Karpas-422 (cell line): ENCODE measurements at regions not wholly inside any gene's neighbourhood (a gene's known extent, or its start where the extent isn't known, plus 50 kb on each side); places are given as distances from the start of the nearest gene placed in this dataset.
A peak's percentile ranks its signal among the peaks of the same experiment; 100 is the strongest.

Experiments used
- DNase-seq: peaks from one replicate; pipeline ENCODE4 v3.0.0-alpha.2; 2015
- H2AFZ ChIP-seq: fragments of 200-600 bp; sonication (generic); 2 replicates; pipeline ENCODE4 v1.6.1; 2014; ENCODE audit warnings: antibody characterized with exemption, low read length, mixed read lengths
- H3K27ac ChIP-seq: fragments of 200-600 bp; sonication (generic); 2 replicates; pipeline ENCODE4 v1.5.1; 2014; ENCODE audit warnings: mild to moderate bottlenecking, low read length, moderate library complexity
- H3K27me3 ChIP-seq: fragments of 200-600 bp; sonication (generic); 2 replicates; pipeline ENCODE4 v1.6.1; 2014; ENCODE audit warnings: low read length, mixed read lengths
- H3K36me3 ChIP-seq: fragments of 200-600 bp; sonication (generic); 2 replicates; pipeline ENCODE4 v1.6.1; 2014; ENCODE audit warnings: low read length, mixed read lengths; ENCODE audit not compliant: insufficient read depth
- H3K4me1 ChIP-seq: fragments of 200-600 bp; sonication (generic); 2 replicates; pipeline ENCODE4 v1.6.1; 2014; ENCODE audit warnings: mild to moderate bottlenecking, low read length, mixed read lengths
- H3K4me2 ChIP-seq: fragments of 200-600 bp; sonication (generic); 2 replicates; pipeline ENCODE4 v1.6.1; 2014; ENCODE audit warnings: low read length, low read depth, mild to moderate bottlenecking; ENCODE audit not compliant: poor library complexity, severe bottlenecking
- H3K4me3 ChIP-seq: fragments of 200-600 bp; sonication (generic); 2 replicates; pipeline ENCODE4 v1.5.1; 2014; ENCODE audit warnings: mild to moderate bottlenecking, antibody characterized with exemption, low read length, mixed read lengths
- H3K79me2 ChIP-seq: fragments of 200-600 bp; sonication (generic); 2 replicates; pipeline ENCODE4 v1.6.1; 2014; ENCODE audit warnings: mild to moderate bottlenecking, low read length, mixed read lengths
- H3K9ac ChIP-seq: fragments of 200-600 bp; sonication (generic); 2 replicates; pipeline ENCODE4 v1.6.0; 2014; ENCODE audit warnings: low read length
- H3K9me2 ChIP-seq: fragments of 200-600 bp; sonication (generic), shearing (Covaris generic); replicated peaks from 2 replicates; pipeline ENCODE4 v1.6.0; 2014; ENCODE audit warnings: mild to moderate bottlenecking, low read length, moderate library complexity; ENCODE audit not compliant: insufficient read depth
- H3K9me3 ChIP-seq: fragments of 300-700, 200-600 bp; sonication (generic); 2 replicates; pipeline ENCODE4 v1.6.1; 2014; ENCODE audit warnings: low read length, mixed read lengths
- H4K20me1 ChIP-seq: fragments of 200-600 bp; sonication (generic); 2 replicates; pipeline ENCODE4 v1.6.1; 2014; ENCODE audit warnings: mild to moderate bottlenecking, antibody characterized with exemption, low read length, low read depth; ENCODE audit not compliant: insufficient read depth

DNA sequence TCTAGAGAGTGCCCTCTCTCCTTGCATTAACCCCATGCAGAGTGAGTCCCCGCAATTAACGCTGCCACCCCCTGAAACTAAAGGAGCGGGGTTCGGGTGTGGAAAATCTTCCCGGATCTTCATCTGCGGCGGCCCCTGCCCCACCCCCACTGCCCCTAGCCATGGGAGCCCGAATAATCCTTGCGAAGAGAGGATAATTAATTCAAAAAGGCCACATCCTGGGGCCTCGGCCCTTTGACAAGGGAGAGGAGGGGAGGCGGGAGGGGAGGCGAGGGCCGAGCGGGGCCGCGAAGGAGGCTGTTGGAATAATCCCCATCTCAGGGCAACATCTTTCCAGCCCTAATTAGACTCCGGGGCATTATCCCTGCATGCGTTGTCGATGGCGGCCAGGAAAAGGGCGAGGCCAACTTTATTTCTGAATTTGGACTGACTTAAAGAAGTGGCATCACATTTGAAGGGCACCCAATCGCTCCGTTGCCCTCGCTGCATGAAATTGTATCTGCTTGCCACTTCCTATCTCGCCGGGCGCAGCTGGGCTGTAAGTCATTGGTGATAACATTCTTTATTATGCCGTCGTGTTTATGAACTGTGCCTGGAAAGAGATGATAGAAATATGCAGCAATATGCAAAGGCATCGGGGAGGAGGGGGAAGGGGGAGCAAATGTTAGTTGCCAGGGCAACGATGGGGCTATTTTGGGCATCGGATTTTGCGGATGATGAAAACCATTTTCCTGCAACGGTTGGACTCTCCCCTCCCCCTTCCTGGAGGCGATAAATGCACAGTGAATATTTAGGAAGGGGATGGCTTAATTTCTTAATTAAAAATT is 387.1 kb upstream of the TNRC6C start:
- Histone ChIP-seq H3K36me3 (no peaks in the 10 kb centered on the region), H3K4me2 (no peak overlapping the region), H3K9me3 (no peaks in the 10 kb centered on the region), H3K4me1 (no peaks in the 10 kb centered on the region), H3K9me2 (no peaks in the 10 kb centered on the region), H3K9ac (no peak overlapping the region), H4K20me1 (no peaks in the 10 kb centered on the region), H3K27me3 (no peaks in the 10 kb centered on the region), H3K79me2 (no peaks in the 10 kb centered on the region), H3K4me3 (no peak overlapping the region), H2AFZ (no peak overlapping the region), H3K27ac (no peak overlapping the region)
- no peak for DNase-seq

DNA sequence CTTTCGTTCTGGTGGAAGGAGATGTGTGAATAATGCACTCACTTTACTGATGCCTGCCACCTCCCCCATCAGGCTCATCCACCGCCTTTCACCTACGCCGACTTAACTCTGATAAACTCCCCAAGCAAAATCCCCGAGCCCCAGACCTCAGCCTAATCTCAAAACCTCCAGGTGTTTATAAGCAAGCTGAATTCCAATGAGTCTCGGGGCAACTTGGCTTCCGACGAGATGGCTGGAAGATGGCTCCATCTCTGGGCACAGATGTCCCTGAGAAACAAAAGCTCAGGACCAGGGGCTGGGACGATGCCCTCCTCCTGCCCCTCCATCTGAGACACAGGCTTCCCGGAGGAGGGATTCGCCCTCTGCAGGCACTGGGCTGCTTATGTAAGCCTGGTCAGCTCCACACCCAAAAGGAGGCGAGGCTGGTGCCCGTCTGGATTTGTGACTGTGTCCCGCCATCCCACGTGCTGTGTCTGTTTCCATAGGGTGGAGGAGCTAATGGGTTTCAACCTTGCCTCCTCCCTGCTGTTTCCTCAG is 386.4 kb upstream of the TNRC6C start:
- no peaks in the 10 kb centered on the region for H3K79me2 ChIP-seq
- H3K9me3 ChIP-seq, result no peaks in the 10 kb centered on the region
- no peak overlapping the region for H3K9ac ChIP-seq
- no peaks in the 10 kb centered on the region for H4K20me1 ChIP-seq
- no peak for DNase-seq
- no peaks in the 10 kb centered on the region for H3K9me2 ChIP-seq
- H3K27me3 ChIP-seq, result no peaks in the 10 kb centered on the region
- no peaks in the 10 kb centered on the region for H3K4me1 ChIP-seq
- H2AFZ ChIP-seq, result no peak overlapping the region
- H3K36me3 ChIP-seq, result no peaks in the 10 kb centered on the region
- H3K27ac ChIP-seq, result no peak overlapping the region
- H3K4me2 ChIP-seq, result no peak overlapping the region
- no peak overlapping the region for H3K4me3 ChIP-seq

DNA sequence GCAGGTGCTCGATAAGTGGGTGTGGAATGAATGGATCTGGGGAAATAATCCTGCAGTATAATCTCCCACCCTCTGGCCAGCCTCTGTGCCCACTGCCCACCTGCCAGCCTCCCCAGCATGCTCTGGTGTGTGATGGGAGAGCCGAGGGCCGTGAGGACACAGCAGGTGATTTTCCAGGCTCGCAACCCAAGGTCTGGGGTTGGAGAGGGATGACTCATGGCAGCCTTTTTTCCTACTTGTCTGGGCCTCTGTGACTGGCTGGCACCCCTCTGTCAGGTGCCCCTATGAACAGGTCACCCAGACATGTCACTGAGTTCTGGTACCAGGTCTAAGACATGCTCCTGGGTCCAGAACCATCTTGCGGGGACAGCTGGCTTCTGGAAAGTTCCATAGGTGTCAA is 385.7 kb upstream of the TNRC6C start:
- DNase-seq, result no peak
- Histone ChIP-seq H4K20me1 (no peaks in the 10 kb centered on the region), H3K9me3 (no peaks in the 10 kb centered on the region), H2AFZ (no peak overlapping the region), H3K9ac (no peak overlapping the region), H3K4me1 (no peaks in the 10 kb centered on the region), H3K4me2 (no peak overlapping the region), H3K27me3 (no peaks in the 10 kb centered on the region), H3K4me3 (no peak overlapping the region), H3K27ac (no peak overlapping the region), H3K36me3 (no peaks in the 10 kb centered on the region), H3K9me2 (no peaks in the 10 kb centered on the region), H3K79me2 (no peaks in the 10 kb centered on the region)

DNA sequence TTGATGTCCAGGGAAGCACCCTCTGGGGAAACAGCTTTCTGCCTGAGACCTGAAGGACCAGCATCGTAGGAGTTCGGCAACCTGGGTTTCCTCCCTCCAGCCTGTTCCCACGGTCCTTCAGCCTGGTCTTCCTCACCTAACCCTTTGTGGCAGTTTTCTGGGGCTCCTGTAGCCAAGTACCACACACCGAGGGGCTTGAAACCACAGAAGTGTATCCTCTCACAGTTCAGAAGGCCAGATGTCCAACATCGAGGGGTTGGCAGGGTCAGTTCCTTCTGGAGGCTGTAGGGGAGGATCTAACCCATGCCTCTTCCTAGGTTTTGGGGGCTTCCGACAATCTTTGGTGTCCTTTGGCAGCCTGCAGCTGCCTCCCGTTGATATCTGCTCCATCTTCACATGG is 381.0 kb upstream of the TNRC6C start:
- no peak overlapping the region for H2AFZ ChIP-seq
- no peaks in the 10 kb centered on the region for H4K20me1 ChIP-seq
- no peaks in the 10 kb centered on the region for H3K9me3 ChIP-seq
- H3K79me2 ChIP-seq, result no peaks in the 10 kb centered on the region
- no peaks in the 10 kb centered on the region for H3K36me3 ChIP-seq
- H3K27me3 ChIP-seq, result no peaks in the 10 kb centered on the region
- no peak overlapping the region for H3K27ac ChIP-seq
- no peak for DNase-seq
- H3K9ac ChIP-seq, result no peak overlapping the region
- H3K4me3 ChIP-seq, result no peak overlapping the region
- no peaks in the 10 kb centered on the region for H3K4me1 ChIP-seq
- H3K4me2 ChIP-seq, result no peak overlapping the region
- no peaks in the 10 kb centered on the region for H3K9me2 ChIP-seq

DNA sequence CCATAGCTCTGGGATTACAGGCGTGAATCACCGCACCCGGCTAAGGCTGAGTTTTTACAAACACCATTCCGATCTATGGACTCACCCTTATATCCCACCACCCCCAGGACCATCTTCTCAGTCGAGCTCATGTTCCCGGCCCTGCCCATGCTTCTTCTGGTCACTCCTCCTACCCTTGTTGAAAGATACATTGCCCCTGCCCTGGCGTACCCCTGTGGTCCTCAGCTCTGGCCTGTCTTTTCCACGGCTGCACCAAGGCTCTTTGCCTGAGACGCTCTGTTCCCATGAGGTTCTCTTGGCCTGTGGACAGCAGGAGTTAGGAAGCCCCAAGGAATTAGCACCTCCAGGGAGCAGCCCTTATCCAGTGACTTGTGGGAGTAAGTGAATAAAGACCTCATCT is 379.4 kb upstream of the TNRC6C start:
- no peaks in the 10 kb centered on the region for H3K4me1 ChIP-seq
- no peak overlapping the region for H3K9ac ChIP-seq
- H4K20me1 ChIP-seq, result no peaks in the 10 kb centered on the region
- no peak overlapping the region for H3K27ac ChIP-seq
- no peak for DNase-seq
- no peak overlapping the region for H3K4me3 ChIP-seq
- H2AFZ ChIP-seq, result no peak overlapping the region
- H3K9me2 ChIP-seq, result no peaks in the 10 kb centered on the region
- H3K27me3 ChIP-seq, result no peaks in the 10 kb centered on the region
- H3K9me3 ChIP-seq, result no peaks in the 10 kb centered on the region
- no peaks in the 10 kb centered on the region for H3K36me3 ChIP-seq
- no peak overlapping the region for H3K4me2 ChIP-seq
- H3K79me2 ChIP-seq, result no peaks in the 10 kb centered on the region

DNA sequence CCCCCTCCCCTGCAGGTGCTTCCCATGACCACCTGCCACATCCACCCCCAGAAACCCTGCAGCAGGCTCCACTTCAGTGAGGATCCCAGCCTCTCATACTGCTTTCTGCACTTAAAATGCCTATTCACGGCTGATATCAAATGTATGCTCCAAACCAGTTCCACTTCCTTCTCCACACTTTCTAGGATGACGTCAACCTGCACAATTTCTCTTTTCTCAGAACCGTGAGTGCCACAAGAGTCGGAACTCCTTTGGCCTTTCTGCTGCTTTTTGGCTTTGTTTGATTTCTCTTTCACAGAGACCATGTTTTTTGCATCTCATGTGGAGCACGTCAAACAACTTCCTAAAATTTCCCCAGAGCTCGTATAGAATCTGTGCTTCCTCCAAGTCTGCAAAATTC is 378.8 kb upstream of the TNRC6C start:
- Histone ChIP-seq H3K27me3 (no peaks in the 10 kb centered on the region), H3K4me2 (no peak overlapping the region), H3K4me3 (no peak overlapping the region), H3K79me2 (no peaks in the 10 kb centered on the region), H3K27ac (no peak overlapping the region), H3K9me2 (no peaks in the 10 kb centered on the region), H3K9me3 (no peaks in the 10 kb centered on the region), H3K36me3 (no peaks in the 10 kb centered on the region), H3K4me1 (no peaks in the 10 kb centered on the region), H3K9ac (no peak overlapping the region), H2AFZ (no peak overlapping the region), H4K20me1 (no peaks in the 10 kb centered on the region)
- peak; percentile 46 for DNase-seq

DNA sequence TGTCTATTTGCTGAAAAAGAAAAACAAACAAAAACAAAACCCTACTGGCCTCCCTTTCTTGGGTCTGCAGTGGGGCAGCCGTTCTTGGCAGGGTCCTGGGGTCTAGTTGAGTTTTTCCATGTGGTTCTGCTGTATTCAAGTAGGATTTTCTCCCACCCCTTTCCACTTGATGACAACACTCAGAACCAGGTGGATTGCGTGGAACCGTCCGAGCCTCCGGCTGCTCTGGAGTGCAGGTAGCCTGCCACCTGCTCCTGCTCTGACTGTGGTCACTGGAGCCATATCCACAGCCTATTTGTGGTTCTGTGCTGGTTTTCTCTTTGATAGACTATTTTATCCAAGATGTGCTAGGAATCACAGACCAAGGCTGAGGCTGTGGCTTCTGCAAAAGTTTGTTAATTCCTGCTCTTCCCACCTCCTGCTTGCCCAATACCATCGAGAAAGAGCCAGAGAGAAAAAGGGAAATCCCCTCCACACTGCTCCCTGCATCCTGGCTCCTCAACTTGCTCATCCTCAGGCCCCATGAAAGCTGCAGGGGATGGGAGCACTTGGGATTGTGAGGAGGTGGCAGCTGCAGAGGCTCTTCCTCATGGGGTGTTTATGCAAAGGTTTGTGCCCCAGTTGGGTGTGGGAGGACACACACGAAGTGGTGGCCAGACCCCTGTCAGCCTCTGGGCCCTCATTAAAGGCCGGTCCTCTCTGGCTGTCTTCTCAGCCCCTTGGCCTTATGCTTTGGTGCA is 377.8 kb upstream of the TNRC6C start:
- no peaks in the 10 kb centered on the region for H3K4me1 ChIP-seq
- H3K79me2 ChIP-seq, result no peaks in the 10 kb centered on the region
- no peaks in the 10 kb centered on the region for H3K27me3 ChIP-seq
- no peak for DNase-seq
- no peaks in the 10 kb centered on the region for H4K20me1 ChIP-seq
- H3K4me2 ChIP-seq, result no peak overlapping the region
- no peak overlapping the region for H3K4me3 ChIP-seq
- no peak overlapping the region for H2AFZ ChIP-seq
- no peak overlapping the region for H3K27ac ChIP-seq
- no peaks in the 10 kb centered on the region for H3K9me3 ChIP-seq
- H3K9ac ChIP-seq, result no peak overlapping the region
- no peaks in the 10 kb centered on the region for H3K36me3 ChIP-seq
- no peaks in the 10 kb centered on the region for H3K9me2 ChIP-seq

DNA sequence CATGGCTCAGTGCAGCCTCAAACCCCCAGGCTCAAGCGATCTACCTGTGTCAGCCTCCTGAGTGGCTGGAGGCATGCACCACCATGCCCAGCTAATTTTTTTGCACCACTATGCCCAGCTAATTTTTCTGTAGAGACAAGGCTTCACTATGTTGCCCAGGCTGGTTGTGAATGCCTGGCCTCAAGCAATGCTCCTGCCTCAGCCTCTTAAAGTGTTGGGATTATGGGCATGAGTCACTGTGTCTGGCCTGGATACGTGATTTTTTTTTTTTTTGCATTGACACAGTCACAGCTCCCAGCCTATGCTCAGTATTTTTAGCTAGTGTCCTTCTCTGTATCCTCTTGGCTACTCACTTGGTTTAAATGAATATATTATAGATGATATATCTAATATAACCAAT is 377.0 kb upstream of the TNRC6C start:
- Histone ChIP-seq H3K27ac (no peak overlapping the region), H3K4me1 (no peaks in the 10 kb centered on the region), H3K27me3 (no peaks in the 10 kb centered on the region), H4K20me1 (no peaks in the 10 kb centered on the region), H3K4me2 (no peak overlapping the region), H3K9me2 (no peaks in the 10 kb centered on the region), H3K9ac (no peak overlapping the region), H2AFZ (no peak overlapping the region), H3K9me3 (no peaks in the 10 kb centered on the region), H3K4me3 (no peak overlapping the region), H3K79me2 (no peaks in the 10 kb centered on the region), H3K36me3 (no peaks in the 10 kb centered on the region)
- DNase-seq, result no peak
